HAP-1 (cell line): ENCODE measurements at regions not wholly inside any gene's neighbourhood (a gene's known extent, or its start where the extent isn't known, plus 50 kb on each side); places are given as distances from the start of the nearest gene placed in this dataset.

Experiments used
- DNase-seq, 2 experiments: peaks; one replicate each; pipeline ENCODE4 v3.0.0-alpha.2; 2016 to 2020; ENCODE audit warnings: low spot score in 2 of 2
- H3K27me3 ChIP-seq: fragments of 250-450 bp; sonication (Bioruptor Pico); 2 replicates; pipeline ENCODE4 v1.5.1; 2020; ENCODE audit warnings: low read depth, mild to moderate bottlenecking, moderate library complexity
- H3K36me3 ChIP-seq: fragments of 250-450 bp; sonication (Bioruptor Pico); replicated peaks from 2 replicates; pipeline ENCODE4 v1.5.1; 2020; ENCODE audit warnings: mild to moderate bottlenecking
- H3K4me1 ChIP-seq: fragments of 250-450 bp; sonication (Bioruptor Pico); 2 replicates; pipeline ENCODE4 v1.5.1; 2020; ENCODE audit warnings: mild to moderate bottlenecking
- H3K4me3 ChIP-seq: fragments of 250-450 bp; sonication (Bioruptor Pico); 2 replicates; pipeline ENCODE4 v1.5.1; 2020; ENCODE audit warnings: mild to moderate bottlenecking, moderate library complexity
- H3K9me3 ChIP-seq: fragments of 250-450 bp; sonication (Bioruptor Pico); 2 replicates; pipeline ENCODE4 v1.5.1; 2020; ENCODE audit warnings: mild to moderate bottlenecking, moderate library complexity
- in situ Hi-C: fragments of 300-500 bp; cut with MboI; formaldehyde crosslinking; loops from 3 replicates; pipeline ENCODE4 v1.14.3; 2020; ENCODE audit warnings: low sequenced_read_pairs, inconsistent platforms, mixed read lengths

GRCh38 chr5:4198461-4198860 lies 602.8 kb downstream of the IRX1 start:
- Histone ChIP-seq H3K4me1 (no peaks in the 10 kb centered on the region), H3K27me3 (no peaks in the 10 kb centered on the region), H3K4me3 (no peak overlapping the region), H3K36me3 (no peaks in the 10 kb centered on the region), H3K9me3 (no peaks in the 10 kb centered on the region)
- DNase-seq, result no peak
- in situ Hi-C loops, result no loop called here

- DNase-seq, result no peak
- Histone ChIP-seq H3K9me3 (no peaks in the 10 kb centered on the region), H3K27me3 (no peaks in the 10 kb centered on the region), H3K4me1 (no peaks in the 10 kb centered on the region), H3K4me3 (no peak overlapping the region), H3K36me3 (no peaks in the 10 kb centered on the region)
- in situ Hi-C loops, result no loop called here
These were observed 603.6 kb downstream of the IRX1 start for GRCh38 chr5:4199049-4199841.

GRCh38 chr5:4203146-4203545 lies 607.5 kb downstream of the IRX1 start:
- no peaks in the 10 kb centered on the region for H3K9me3 ChIP-seq
- in situ Hi-C loops, result no loop called here
- DNase-seq, result no peak

GRCh38 chr5:4204276-4205141 lies 608.9 kb downstream of the IRX1 start:
- H3K9me3 ChIP-seq, result no peaks in the 10 kb centered on the region

More at GRCh38 chr5:4203146-4203545, 607.5 kb downstream of the IRX1 start:
- H3K27me3 ChIP-seq, result no peaks in the 10 kb centered on the region
- no peaks in the 10 kb centered on the region for H3K4me1 ChIP-seq
- no peak overlapping the region for H3K4me3 ChIP-seq
- H3K36me3 ChIP-seq, result no peaks in the 10 kb centered on the region

GRCh38 chr5:4205398-4205797 lies 609.8 kb downstream of the IRX1 start:
- no peaks in the 10 kb centered on the region for H3K36me3 ChIP-seq
- H3K4me3 ChIP-seq, result no peak overlapping the region
- no peaks in the 10 kb centered on the region for H3K27me3 ChIP-seq
- H3K9me3 ChIP-seq, result no peaks in the 10 kb centered on the region
- H3K4me1 ChIP-seq, result no peaks in the 10 kb centered on the region
- in situ Hi-C loops, result no loop called here
- no peak for DNase-seq

More at GRCh38 chr5:4204276-4205141, 608.9 kb downstream of the IRX1 start:
- H3K27me3 ChIP-seq, result no peaks in the 10 kb centered on the region
- H3K4me1 ChIP-seq, result no peaks in the 10 kb centered on the region
- no peak overlapping the region for H3K4me3 ChIP-seq
- in situ Hi-C loops, result no loop called here
- DNase-seq, result no peak
- H3K36me3 ChIP-seq, result no peaks in the 10 kb centered on the region

DNA sequence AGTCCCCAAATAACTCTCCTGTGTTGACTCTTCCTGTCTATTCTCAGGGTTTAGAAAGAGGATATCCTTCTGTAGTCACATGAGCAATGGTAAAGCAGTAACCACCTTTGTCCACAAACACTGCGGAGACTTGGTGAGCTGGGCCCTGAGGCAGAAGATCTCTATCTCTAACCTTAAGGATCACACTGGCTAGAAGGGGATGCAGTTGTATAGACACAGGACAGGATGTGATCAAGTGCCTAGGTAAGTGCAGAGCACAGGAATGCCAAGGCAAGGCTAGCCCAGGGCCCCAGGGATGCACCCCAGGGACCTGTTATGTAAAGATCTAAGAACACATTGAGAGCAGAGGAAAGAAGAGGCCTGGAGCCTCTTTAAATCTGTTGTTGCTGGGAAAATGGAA lies 610.5 kb downstream of the IRX1 start:
- Histone ChIP-seq H3K27me3 (no peaks in the 10 kb centered on the region), H3K9me3 (no peaks in the 10 kb centered on the region), H3K4me3 (no peak overlapping the region), H3K36me3 (no peaks in the 10 kb centered on the region), H3K4me1 (no peaks in the 10 kb centered on the region)
- in situ Hi-C loops, result no loop called here
- DNase-seq, result no peak

DNA sequence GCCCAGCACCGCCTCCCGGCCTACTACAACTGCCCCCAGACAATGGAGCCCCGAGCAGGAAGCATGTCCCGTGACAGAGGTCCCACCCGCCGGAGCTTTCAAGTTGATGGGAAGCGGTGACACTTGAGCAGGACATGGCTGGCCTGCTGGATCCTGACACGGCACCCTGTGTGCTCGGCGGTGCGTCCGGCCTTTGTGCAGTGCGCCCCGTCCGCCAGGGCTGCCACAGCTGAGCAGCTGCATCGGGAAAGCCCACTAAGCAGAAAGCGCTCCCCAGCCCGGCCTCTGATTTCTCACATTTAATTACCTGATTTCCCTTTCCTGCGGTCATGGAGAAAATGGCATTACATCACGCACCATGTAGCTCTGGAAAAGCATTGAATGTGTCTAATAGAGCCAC lies 611.9 kb downstream of the IRX1 start:
- DNase-seq, result no peak
- Histone ChIP-seq H3K4me3 (no peak overlapping the region), H3K27me3 (no peaks in the 10 kb centered on the region), H3K4me1 (no peaks in the 10 kb centered on the region), H3K36me3 (no peaks in the 10 kb centered on the region), H3K9me3 (no peaks in the 10 kb centered on the region)
- in situ Hi-C loops, result no loop called here

- no peak overlapping the region for H3K4me3 ChIP-seq
- H3K4me1 ChIP-seq, result no peaks in the 10 kb centered on the region
- DNase-seq, result no peak
- in situ Hi-C loops, result no loop called here
- H3K9me3 ChIP-seq, result no peaks in the 10 kb centered on the region
- H3K27me3 ChIP-seq, result no peaks in the 10 kb centered on the region
- no peaks in the 10 kb centered on the region for H3K36me3 ChIP-seq
These were observed 612.9 kb downstream of the IRX1 start for GRCh38 chr5:4208537-4208936.

DNA sequence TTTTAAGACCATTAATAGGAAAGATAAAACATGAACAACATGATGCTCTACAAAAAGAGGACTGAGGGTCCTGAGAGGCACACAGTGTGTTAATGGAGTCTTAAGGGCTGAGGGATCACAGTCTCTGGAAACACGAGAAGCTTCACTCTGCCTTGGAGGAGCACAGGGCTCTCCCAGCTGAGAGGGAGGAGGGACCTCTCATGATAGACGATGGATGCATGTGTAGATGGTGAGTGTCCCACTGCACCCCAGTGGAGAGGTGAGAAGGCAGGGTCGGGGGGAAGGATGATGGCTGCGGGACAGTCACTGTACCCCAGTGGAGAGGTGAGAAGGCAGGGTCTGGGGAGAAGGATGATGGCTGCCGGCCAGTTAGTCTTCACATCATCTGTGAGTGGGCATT lies 613.4 kb downstream of the IRX1 start:
- no peaks in the 10 kb centered on the region for H3K4me1 ChIP-seq
- DNase-seq, result no peak
- no peaks in the 10 kb centered on the region for H3K9me3 ChIP-seq
- H3K36me3 ChIP-seq, result no peaks in the 10 kb centered on the region
- in situ Hi-C loops, result no loop called here
- H3K27me3 ChIP-seq, result no peaks in the 10 kb centered on the region
- H3K4me3 ChIP-seq, result no peak overlapping the region

DNA sequence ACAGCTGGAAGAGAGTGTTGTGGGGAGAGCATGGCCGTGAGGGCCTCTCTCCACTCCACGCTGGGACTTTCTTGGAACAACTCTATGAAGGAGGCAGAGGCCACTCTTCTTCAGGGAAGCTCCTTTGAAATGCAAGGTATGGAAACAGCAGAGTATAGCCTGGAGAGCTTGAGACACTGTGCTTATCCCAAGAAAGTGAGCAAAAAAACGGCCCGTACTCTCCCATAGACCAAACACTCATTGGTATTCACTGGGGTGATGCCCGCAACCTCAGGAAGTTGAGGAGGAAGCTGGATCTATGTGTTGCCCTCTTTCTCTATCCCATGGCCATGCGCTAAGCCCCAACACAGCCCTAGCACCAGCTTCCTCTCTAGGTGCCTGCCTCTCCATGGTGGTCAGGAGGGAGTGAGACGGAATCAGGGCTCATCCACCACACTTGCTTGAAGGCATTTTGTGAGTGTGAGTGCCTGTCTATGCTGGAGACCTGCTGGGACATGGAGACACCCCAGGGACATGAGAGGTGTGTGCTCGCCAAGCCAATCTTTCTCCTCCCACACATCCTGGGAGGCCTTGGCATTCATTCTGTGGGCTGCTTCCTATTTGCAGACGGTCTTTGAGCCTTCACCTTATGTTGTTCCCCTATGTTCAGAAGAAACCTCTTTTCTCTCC lies 616.6 kb downstream of the IRX1 start:
- no peaks in the 10 kb centered on the region for H3K36me3 ChIP-seq
- H3K9me3 ChIP-seq, result no peaks in the 10 kb centered on the region
- H3K4me1 ChIP-seq, result no peaks in the 10 kb centered on the region
- in situ Hi-C loops, result no loop called here
- no peak overlapping the region for H3K4me3 ChIP-seq
- H3K27me3 ChIP-seq, result no peaks in the 10 kb centered on the region
- DNase-seq, result no peak

- in situ Hi-C loops, result no loop called here
These were observed 617.6 kb downstream of the IRX1 start for GRCh38 chr5:4212981-4213819.

DNA sequence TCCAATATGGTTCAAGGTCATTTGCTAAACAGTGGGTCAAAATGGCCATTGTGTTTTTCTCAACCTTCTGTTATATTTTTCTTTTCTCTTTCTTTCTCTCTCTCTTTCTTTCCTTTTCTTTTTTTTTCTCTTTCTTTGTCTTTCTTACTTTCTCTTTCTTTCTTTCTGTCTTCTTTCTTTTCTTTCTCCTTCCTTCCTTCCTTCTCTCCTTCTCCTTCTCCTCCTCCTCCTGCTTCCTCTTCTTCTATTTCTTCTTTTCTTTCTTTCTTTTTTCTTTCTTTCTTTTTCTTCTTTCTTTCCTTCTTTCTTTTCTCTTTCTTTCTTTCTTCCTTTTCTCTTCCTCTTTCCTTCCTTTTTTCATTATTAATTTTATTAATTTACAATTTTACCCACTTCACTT lies 619.5 kb downstream of the IRX1 start:
- in situ Hi-C loops, result no loop called here
- Histone ChIP-seq H3K4me3 (no peak overlapping the region), H3K27me3 (no peaks in the 10 kb centered on the region), H3K36me3 (no peaks in the 10 kb centered on the region), H3K9me3 (no peaks in the 10 kb centered on the region), H3K4me1 (no peaks in the 10 kb centered on the region)
- DNase-seq, result no peak

More at GRCh38 chr5:4212981-4213819, 617.6 kb downstream of the IRX1 start:
- Histone ChIP-seq H3K27me3 (no peaks in the 10 kb centered on the region), H3K36me3 (no peaks in the 10 kb centered on the region), H3K4me3 (no peak overlapping the region), H3K9me3 (no peaks in the 10 kb centered on the region), H3K4me1 (no peaks in the 10 kb centered on the region)
- no peak for DNase-seq

DNA sequence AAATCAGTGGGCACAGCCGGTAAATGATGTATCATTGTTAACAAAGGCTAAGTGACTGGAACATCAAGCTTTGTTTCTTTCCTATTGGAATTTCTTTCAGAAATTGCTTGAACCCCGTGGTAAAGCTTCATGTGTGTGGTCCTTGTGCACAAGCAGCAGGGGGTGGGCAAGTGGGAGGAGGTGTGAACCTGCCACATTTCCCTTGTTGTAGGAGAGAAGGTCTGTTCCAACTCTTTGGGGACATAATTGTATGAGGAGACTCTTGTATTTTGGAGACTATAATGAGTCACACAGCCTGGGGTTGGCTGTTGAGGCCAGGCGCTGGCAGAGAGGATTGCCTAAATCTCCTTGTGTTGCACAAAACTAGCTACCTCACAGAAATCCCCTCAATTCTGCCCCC lies 620.5 kb downstream of the IRX1 start:
- H3K4me3 ChIP-seq, result no peak overlapping the region
- no peaks in the 10 kb centered on the region for H3K27me3 ChIP-seq
- in situ Hi-C loops, result no loop called here
- no peaks in the 10 kb centered on the region for H3K9me3 ChIP-seq
- DNase-seq, result no peak
- H3K4me1 ChIP-seq, result no peaks in the 10 kb centered on the region
- no peaks in the 10 kb centered on the region for H3K36me3 ChIP-seq
